Heart left ventricle (tissue), 13 donors: ENCODE measurements at regions not wholly inside any gene's neighbourhood (a gene's known extent, or its start where the extent isn't known, plus 50 kb on each side); places are given as distances from the start of the nearest gene placed in this dataset.

Experiments used
- CTCF ChIP-seq, 12 donors: fragments of 200-600 bp; sonication (generic) in 4 of 12; IDR thresholded peaks; one replicate each; pipeline versions ENCODE4 v1.5.0 to v1.8.0; 2018 to 2022; ENCODE audit warnings: antibody characterized with exemption in 12 of 12, mild to moderate bottlenecking in 5 of 12
- POLR2A ChIP-seq, 2 donors: fragments of 450-650 bp; IDR thresholded peaks; one replicate each; pipeline ENCODE4 v1.6.1; 2017; ENCODE audit warnings: antibody characterized with exemption in 2 of 2, mild to moderate bottlenecking in 2 of 2, moderate library complexity in 2 of 2
- donor health status: ischemic (EF 13 %, LVEDD 7.1; RV severe dilation, severe dysfunction).
- donor health status: DM: no; HTN: yes; CAD: no.
- donor health status: DM: no; HTN: no; CAD: no.
- donor health status: ischemic (EF 25% LVEDD 6.9; RV normal size, moderate dysfunction).
- donor health status: ischemic (EF 25% LVEDD 5.7; RV mildly dilated, moderate dysfunction).
- donor health status: ischemic (EF 35%, LVEDD 5.7; RV mildly dilated, moderate dysfunction).
- donor health status: nonischemic (EF 11% LVEDD 7.7; RV severe dilation, severe dysfunction).
- donor health status: DM: yes; HTN: yes; CAD: no.
- donor health status: PGD.
- donor health status: ischemic (EF 29% LVEDD 5.4; RV normal size, mild dysfunction).
- donor health status: nonischemic (EF 23%, LVEDD 6.1; RV moderate dilation, normal function).

- TF ChIP-seq CTCF (IDR thresholded peaks at IDR 0.05) (no peak), POLR2A (IDR thresholded peaks at IDR 0.05) (no peak)
Measured at GRCh38 chr14:54085232-54085761, 128.7 kb upstream of the BMP4 start.
